HCT116 (cell line): ENCODE measurements at regions not wholly inside any gene's neighbourhood (a gene's known extent, or its start where the extent isn't known, plus 50 kb on each side); places are given as distances from the start of the nearest gene placed in this dataset.

Experiments used
- EZH2 ChIP-seq: fragments of 200-600 bp; sonication (generic); IDR thresholded peaks from 2 replicates; pipeline ENCODE4 v1.6.1; 2017; ENCODE audit warnings: antibody characterized with exemption, mixed run types
- POLR2A ChIP-seq: IDR thresholded peaks from 2 replicates; pipeline ENCODE4 v1.7.0; 2011; ENCODE audit warnings: borderline replicate concordance; ENCODE audit not compliant: insufficient read depth, insufficient read length; ENCODE audit errors: extremely low read depth
- POLR2AphosphoS5 ChIP-seq: IDR thresholded peaks from 2 replicates; pipeline ENCODE4 v1.6.1; 2011; ENCODE audit warnings: mild to moderate bottlenecking, low read depth, low read length, moderate library complexity
- RAD21 ChIP-seq: IDR thresholded peaks from 2 replicates; pipeline ENCODE4 v1.6.1; 2012; ENCODE audit warnings: low read depth, mild to moderate bottlenecking
- SP1 ChIP-seq: IDR thresholded peaks from 2 replicates; pipeline ENCODE4 v1.6.1; 2012; ENCODE audit warnings: low read depth
- YY1 ChIP-seq: IDR thresholded peaks from 2 replicates; pipeline ENCODE4 v1.6.1; 2011; ENCODE audit warnings: low read length, low read depth, moderate library complexity, mild to moderate bottlenecking; ENCODE audit not compliant: insufficient replicate concordance; ENCODE audit errors: extremely low read depth
- TF ChIP-seq, protein P1 (sequence below), 3 experiments: fragments of 200-600 bp in 1 of 3; sonication (generic) in 1 of 3; IDR thresholded peaks in 2 of 3; conservative IDR thresholded peaks in 1 of 3; 2 replicates each; pipeline ENCODE4 v1.5.1; 2012 to 2017; ENCODE audit warnings: low read depth in 2 of 3, low read length in 2 of 3, antibody characterized with exemption in 1 of 3, borderline replicate concordance in 1 of 3, control low read depth in 1 of 3, mild to moderate bottlenecking in 1 of 3, mixed read lengths in 1 of 3, mixed run types in 1 of 3, moderate library complexity in 1 of 3; ENCODE audit not compliant: insufficient read depth in 1 of 3
- TF ChIP-seq, protein P2 (sequence below): IDR thresholded peaks from 2 replicates; pipeline ENCODE4 v1.6.1; 2012
- TF ChIP-seq, protein P3 (sequence below): IDR thresholded peaks from 2 replicates; pipeline ENCODE4 v1.6.1; 2012; ENCODE audit warnings: low read depth

DNA sequence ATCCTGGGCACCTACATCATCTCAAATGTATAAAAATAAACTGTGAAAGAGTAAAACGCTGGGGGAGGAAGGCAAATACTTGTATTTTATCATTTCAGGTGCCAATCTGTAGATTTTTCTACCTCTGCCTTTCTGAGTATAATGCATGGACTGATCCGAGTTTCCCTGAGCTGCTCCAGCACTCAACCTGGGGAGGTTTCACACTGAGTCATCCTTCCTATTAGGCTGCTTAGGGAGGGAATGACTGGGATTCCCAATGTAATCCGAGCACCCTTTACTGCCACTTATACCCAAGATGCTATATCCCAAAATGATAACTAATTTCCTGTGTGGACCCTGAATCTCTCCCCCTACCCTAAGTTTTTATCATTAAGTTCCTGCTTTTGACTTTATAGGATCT is 126.6 kb downstream of the HNRNPD start:
- TF ChIP-seq, protein P1, sequence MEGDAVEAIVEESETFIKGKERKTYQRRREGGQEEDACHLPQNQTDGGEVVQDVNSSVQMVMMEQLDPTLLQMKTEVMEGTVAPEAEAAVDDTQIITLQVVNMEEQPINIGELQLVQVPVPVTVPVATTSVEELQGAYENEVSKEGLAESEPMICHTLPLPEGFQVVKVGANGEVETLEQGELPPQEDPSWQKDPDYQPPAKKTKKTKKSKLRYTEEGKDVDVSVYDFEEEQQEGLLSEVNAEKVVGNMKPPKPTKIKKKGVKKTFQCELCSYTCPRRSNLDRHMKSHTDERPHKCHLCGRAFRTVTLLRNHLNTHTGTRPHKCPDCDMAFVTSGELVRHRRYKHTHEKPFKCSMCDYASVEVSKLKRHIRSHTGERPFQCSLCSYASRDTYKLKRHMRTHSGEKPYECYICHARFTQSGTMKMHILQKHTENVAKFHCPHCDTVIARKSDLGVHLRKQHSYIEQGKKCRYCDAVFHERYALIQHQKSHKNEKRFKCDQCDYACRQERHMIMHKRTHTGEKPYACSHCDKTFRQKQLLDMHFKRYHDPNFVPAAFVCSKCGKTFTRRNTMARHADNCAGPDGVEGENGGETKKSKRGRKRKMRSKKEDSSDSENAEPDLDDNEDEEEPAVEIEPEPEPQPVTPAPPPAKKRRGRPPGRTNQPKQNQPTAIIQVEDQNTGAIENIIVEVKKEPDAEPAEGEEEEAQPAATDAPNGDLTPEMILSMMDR (IDR thresholded peaks at IDR 0.05 in 2 of 3, conservative IDR thresholded peaks at IDR 0.05 in 1 of 3; ENCODE audit: borderline replicate concordance in 1 of 3, insufficient read depth in 1 of 3, low read depth in 2 of 3, low read length in 2 of 3) = no peak
- TF ChIP-seq EZH2 (no peak), YY1 (no peak), POLR2AphosphoS5 (no peak), RAD21 (no peak), POLR2A (no peak), SP1 (no peak)
- TF ChIP-seq, protein P2, sequence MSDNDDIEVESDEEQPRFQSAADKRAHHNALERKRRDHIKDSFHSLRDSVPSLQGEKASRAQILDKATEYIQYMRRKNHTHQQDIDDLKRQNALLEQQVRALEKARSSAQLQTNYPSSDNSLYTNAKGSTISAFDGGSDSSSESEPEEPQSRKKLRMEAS = no peak
- TF ChIP-seq, protein P3, sequence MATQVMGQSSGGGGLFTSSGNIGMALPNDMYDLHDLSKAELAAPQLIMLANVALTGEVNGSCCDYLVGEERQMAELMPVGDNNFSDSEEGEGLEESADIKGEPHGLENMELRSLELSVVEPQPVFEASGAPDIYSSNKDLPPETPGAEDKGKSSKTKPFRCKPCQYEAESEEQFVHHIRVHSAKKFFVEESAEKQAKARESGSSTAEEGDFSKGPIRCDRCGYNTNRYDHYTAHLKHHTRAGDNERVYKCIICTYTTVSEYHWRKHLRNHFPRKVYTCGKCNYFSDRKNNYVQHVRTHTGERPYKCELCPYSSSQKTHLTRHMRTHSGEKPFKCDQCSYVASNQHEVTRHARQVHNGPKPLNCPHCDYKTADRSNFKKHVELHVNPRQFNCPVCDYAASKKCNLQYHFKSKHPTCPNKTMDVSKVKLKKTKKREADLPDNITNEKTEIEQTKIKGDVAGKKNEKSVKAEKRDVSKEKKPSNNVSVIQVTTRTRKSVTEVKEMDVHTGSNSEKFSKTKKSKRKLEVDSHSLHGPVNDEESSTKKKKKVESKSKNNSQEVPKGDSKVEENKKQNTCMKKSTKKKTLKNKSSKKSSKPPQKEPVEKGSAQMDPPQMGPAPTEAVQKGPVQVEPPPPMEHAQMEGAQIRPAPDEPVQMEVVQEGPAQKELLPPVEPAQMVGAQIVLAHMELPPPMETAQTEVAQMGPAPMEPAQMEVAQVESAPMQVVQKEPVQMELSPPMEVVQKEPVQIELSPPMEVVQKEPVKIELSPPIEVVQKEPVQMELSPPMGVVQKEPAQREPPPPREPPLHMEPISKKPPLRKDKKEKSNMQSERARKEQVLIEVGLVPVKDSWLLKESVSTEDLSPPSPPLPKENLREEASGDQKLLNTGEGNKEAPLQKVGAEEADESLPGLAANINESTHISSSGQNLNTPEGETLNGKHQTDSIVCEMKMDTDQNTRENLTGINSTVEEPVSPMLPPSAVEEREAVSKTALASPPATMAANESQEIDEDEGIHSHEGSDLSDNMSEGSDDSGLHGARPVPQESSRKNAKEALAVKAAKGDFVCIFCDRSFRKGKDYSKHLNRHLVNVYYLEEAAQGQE = no peak
